HFF-Myc (cell line): ENCODE measurements at regions not wholly inside any gene's neighbourhood (a gene's known extent, or its start where the extent isn't known, plus 50 kb on each side); places are given as distances from the start of the nearest gene placed in this dataset.

Experiments used
- DNase-seq: peaks from one replicate; pipeline ENCODE4 v3.0.0-alpha.2; 2011; ENCODE audit warnings: low read depth; ENCODE audit errors: extremely low read depth
- H3K4me3 ChIP-seq: replicated peaks from 2 replicates; pipeline ENCODE4 v1.5.1; 2011; ENCODE audit warnings: low read depth, mild to moderate bottlenecking, control low read depth, low read length
- CTCF ChIP-seq: IDR thresholded peaks from 2 replicates; pipeline ENCODE4 v1.5.1; 2012; ENCODE audit warnings: mild to moderate bottlenecking, low read depth, low read length, control low read depth; ENCODE audit errors: missing control alignments

GRCh38 chr11:90323289-90323688 lies 100.4 kb upstream of the CHORDC1 start:
- no peak overlapping the region for H3K4me3 ChIP-seq
- DNase-seq: no peak
- no peak for TF ChIP-seq CTCF

- no peak for DNase-seq
- H3K4me3 ChIP-seq: no peak overlapping the region
- TF ChIP-seq CTCF: no peak
Observed at GRCh38 chr11:90321018-90321417, 98.2 kb upstream of the CHORDC1 start.

- no peak for DNase-seq
- no peak overlapping the region for H3K4me3 ChIP-seq
- TF ChIP-seq CTCF: no peak
Observed at GRCh38 chr11:90318651-90319050, 95.8 kb upstream of the CHORDC1 start.

GRCh38 chr11:90310210-90310609 lies 87.4 kb upstream of the CHORDC1 start:
- TF ChIP-seq CTCF: no peak
- no peak overlapping the region for H3K4me3 ChIP-seq
- no peak for DNase-seq

- no peak for DNase-seq
Observed at GRCh38 chr11:90309693-90310092, 86.8 kb upstream of the CHORDC1 start.

GRCh38 chr11:90294526-90294925 lies 71.7 kb upstream of the CHORDC1 start:
- H3K4me3 ChIP-seq: no peak overlapping the region
- TF ChIP-seq CTCF: no peak
- DNase-seq: no peak

More at GRCh38 chr11:90309693-90310092, 86.8 kb upstream of the CHORDC1 start:
- TF ChIP-seq CTCF: no peak
- H3K4me3 ChIP-seq: no peak overlapping the region

GRCh38 chr11:90294091-90294490 lies 71.2 kb upstream of the CHORDC1 start:
- no peak for TF ChIP-seq CTCF
- DNase-seq: no peak

More at GRCh38 chr11:90294091-90294490, 71.2 kb upstream of the CHORDC1 start:
- H3K4me3 ChIP-seq: no peak overlapping the region
